Keratinocyte (primary cell): ENCODE measurements at regions not wholly inside any gene's neighbourhood (a gene's known extent, or its start where the extent isn't known, plus 50 kb on each side); places are given as distances from the start of the nearest gene placed in this dataset.

ENCODE experiments used
- EZH2 ChIP-seq: IDR thresholded peaks from one replicate; pipeline ENCODE4 v1.6.1; 2012; ENCODE audit warnings: inconsistent platforms, mild to moderate bottlenecking, low read length, moderate library complexity
- TF ChIP-seq, protein P1 (sequence below), 3 experiments: IDR thresholded peaks in 1 of 3; conservative IDR thresholded peaks in 1 of 3; optimal IDR thresholded peaks in 1 of 3; 2 replicates in 2 of 3; 3 replicates in 1 of 3; pipeline versions ENCODE3 to v1.5.1; 2011; ENCODE audit warnings: low read length in 3 of 3, mild to moderate bottlenecking in 3 of 3, moderate library complexity in 2 of 3, control low read depth in 1 of 3, inconsistent platforms in 1 of 3; ENCODE audit not compliant: insufficient read depth in 2 of 3; ENCODE audit errors: extremely low read depth in 1 of 3

DNA sequence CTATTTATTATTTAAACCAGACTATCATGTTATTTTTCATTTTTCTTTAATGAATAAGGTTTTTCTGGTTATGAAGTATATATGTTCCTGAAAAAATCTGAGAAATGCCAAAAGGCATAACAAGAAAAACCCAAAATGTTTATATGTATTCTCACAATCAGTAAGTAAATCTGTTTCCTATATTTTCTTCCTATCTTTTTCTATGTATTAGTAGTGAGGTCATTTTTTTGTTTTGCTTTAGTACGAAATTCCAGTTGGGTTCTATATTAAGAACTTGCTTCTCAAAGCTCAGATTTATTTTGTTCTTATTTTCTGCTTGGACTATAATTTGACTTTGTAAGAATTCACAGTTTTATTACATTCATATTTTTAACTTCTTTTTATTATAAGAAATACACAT lies 287.5 kb upstream of the NFE2L3 start:
- TF ChIP-seq, protein P1, sequence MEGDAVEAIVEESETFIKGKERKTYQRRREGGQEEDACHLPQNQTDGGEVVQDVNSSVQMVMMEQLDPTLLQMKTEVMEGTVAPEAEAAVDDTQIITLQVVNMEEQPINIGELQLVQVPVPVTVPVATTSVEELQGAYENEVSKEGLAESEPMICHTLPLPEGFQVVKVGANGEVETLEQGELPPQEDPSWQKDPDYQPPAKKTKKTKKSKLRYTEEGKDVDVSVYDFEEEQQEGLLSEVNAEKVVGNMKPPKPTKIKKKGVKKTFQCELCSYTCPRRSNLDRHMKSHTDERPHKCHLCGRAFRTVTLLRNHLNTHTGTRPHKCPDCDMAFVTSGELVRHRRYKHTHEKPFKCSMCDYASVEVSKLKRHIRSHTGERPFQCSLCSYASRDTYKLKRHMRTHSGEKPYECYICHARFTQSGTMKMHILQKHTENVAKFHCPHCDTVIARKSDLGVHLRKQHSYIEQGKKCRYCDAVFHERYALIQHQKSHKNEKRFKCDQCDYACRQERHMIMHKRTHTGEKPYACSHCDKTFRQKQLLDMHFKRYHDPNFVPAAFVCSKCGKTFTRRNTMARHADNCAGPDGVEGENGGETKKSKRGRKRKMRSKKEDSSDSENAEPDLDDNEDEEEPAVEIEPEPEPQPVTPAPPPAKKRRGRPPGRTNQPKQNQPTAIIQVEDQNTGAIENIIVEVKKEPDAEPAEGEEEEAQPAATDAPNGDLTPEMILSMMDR (optimal IDR thresholded peaks at IDR 0.05 in 1 of 3, IDR thresholded peaks at IDR 0.05 in 1 of 3, conservative IDR thresholded peaks at IDR 0.05 in 1 of 3; ENCODE audit: extremely low read depth in 1 of 3, insufficient read depth in 2 of 3, low read length in 3 of 3) = no peak
- no peak for TF ChIP-seq EZH2
